ENCODE measurements at regions not wholly inside any gene's neighbourhood (a gene's known extent, or its start where the extent isn't known, plus 50 kb on each side); places are given as distances from the start of the nearest gene placed in this dataset.
A peak's percentile ranks its signal among the peaks of the same experiment; 100 is the strongest.
"Not testable (repeated sequence)": the region's sequence is repeated elsewhere in the genome, so short reads cannot be mapped to it uniquely, and the experiment has no call there.

- no peak for DNase-seq
These were observed 1165.2 kb downstream of the BRINP3 start for GRCh38 chr1:189312499-189312898.

- DNase-seq, result no peak
These were observed 1164.2 kb downstream of the BRINP3 start for GRCh38 chr1:189313488-189313887.

GRCh38 chr1:189315035-189315901, 1162.4 kb downstream of the BRINP3 start:
- no peak for DNase-seq

GRCh38 chr1:189323091-189323490, 1154.6 kb downstream of the BRINP3 start:
- no peak for DNase-seq

GRCh38 chr1:189331071-189331470, 1146.6 kb downstream of the BRINP3 start:
- DNase-seq, result not testable (repeated sequence)

- DNase-seq, result no peak
These were observed 1141.3 kb downstream of the BRINP3 start for GRCh38 chr1:189336115-189337100.

- DNase-seq, result no peak
These were observed 1128.1 kb downstream of the BRINP3 start for GRCh38 chr1:189349607-189350006.

GRCh38 chr1:189350983-189351616, 1126.6 kb downstream of the BRINP3 start:
- DNase-seq, result no peak

GRCh38 chr1:189351960-189352359, 1125.7 kb downstream of the BRINP3 start:
- no peak for DNase-seq

GRCh38 chr1:189356206-189356605, 1121.5 kb downstream of the BRINP3 start:
- no peak for DNase-seq

- DNase-seq, result no peak
These were observed 1120.3 kb downstream of the BRINP3 start for GRCh38 chr1:189357317-189357716.

- no peak for DNase-seq
These were observed 1108.1 kb downstream of the BRINP3 start for GRCh38 chr1:189369612-189370011.

GRCh38 chr1:189374816-189375215, 1102.8 kb downstream of the BRINP3 start:
- peak; percentile 32 for DNase-seq

GRCh38 chr1:189405419-189405818, 1072.2 kb downstream of the BRINP3 start:
- no peak for DNase-seq

GRCh38 chr1:189409774-189410173, 1067.9 kb downstream of the BRINP3 start:
- no peak for DNase-seq

- DNase-seq, result no peak
These were observed 1052.8 kb downstream of the BRINP3 start for GRCh38 chr1:189424746-189425331.

- peak; percentile 28 for DNase-seq
These were observed 1048.1 kb downstream of the BRINP3 start for GRCh38 chr1:189429610-189430009.

- peak; percentile 94 for DNase-seq
These were observed 1046.2 kb downstream of the BRINP3 start for GRCh38 chr1:189431447-189431846.

GRCh38 chr1:189432753-189433152, 1044.9 kb downstream of the BRINP3 start:
- peak; percentile 66 for DNase-seq

GRCh38 chr1:189434461-189434860, 1043.2 kb downstream of the BRINP3 start:
- no peak for DNase-seq

GRCh38 chr1:189435398-189435797, 1042.3 kb downstream of the BRINP3 start:
- no peak for DNase-seq

- DNase-seq, result no peak
These were observed 1038.9 kb downstream of the BRINP3 start for GRCh38 chr1:189438808-189439207.

GRCh38 chr1:189463166-189463565, 1014.5 kb downstream of the BRINP3 start:
- DNase-seq, result no peak
